HG03571 (cell line): ENCODE measurements at regions not wholly inside any gene's neighbourhood (a gene's known extent, or its start where the extent isn't known, plus 50 kb on each side); places are given as distances from the start of the nearest gene placed in this dataset.
A peak's percentile ranks its signal among the peaks of the same experiment; 100 is the strongest.
"Not testable (repeated sequence)": the region's sequence is repeated elsewhere in the genome, so short reads cannot be mapped to it uniquely, and the experiment has no call there.

Source experiments
- ATAC-seq: cut with Tn5 transposase; IDR thresholded peaks from one replicate; pipeline ENCODE4 v1.9.1; 2021; ENCODE audit not compliant: unreplicated experiment

DNA sequence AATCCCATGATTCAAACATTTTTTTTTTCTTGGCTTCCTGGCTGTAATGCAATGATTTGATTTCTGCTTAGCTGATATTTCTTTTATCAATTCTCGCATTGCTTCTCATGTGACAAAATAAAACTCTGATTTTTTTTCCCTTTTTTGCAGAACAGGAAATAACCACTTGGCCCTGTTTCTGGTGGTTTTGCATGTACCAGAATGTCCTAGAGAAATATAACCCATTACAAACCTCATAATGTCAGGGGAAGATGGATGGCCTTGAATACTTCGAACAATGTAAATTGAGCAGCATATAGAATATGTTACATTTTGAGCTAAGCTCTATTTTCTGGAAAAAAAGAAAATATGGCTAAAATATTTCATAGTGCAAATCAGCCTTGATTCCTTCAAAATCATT, 275.6 kb downstream of the RAP2B start:
- ATAC-seq = no peak

DNA sequence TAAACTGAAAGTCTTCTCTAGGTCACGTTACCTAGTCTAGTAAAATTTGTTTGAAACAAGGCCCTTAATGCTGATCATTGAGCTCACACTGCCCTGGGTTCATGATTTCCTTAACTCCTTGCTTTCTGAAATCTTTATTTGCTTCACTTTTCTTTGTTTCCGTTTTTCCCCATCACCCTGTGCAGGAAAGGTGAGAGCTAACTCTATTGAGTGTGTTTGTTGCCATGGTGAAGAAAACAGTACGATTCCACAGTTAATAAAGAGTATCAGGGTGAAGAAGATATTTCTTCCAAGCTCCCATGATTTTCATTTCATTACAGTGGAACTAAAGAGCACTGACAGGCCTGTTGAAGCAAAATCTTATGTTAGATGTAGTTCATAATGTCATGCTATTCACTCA, 276.2 kb downstream of the RAP2B start:
- ATAC-seq = no peak

DNA sequence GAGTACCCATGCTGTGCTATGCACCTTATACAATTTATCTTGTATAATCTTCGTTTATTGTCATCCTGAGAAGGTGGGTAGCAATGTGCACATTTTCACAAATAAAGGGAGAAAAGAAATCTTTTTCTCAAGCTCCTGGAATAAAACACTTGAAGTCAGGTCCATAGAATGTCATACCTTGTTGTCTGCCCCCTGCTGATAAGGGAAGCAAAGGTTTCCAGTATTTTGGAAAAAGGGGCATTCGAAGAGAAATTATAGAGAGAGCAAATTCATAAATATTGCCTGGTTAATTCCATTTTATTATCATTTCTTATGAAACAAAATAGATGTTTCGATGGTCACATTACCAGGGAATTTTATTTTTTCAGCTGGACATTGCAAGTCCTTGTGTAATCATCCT, 277.8 kb downstream of the RAP2B start:
- no peak for ATAC-seq

DNA sequence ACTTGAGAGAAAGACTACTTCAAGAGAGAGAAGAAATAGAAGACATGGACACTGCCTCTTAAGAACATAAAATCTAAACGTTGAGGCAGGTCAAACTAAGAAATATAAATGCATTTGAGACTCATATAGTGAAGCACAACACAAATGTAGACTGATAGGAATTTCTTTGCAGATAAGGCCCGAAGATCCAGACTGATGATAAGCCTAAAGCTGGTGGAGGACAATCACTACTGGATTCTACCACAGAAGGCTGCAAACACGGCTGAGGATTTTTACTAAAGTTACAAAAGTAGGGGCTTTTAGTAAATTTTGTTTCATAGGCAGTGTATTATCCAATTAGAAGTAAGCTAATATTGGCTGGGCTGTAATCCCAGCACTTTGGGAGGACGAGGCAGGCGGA, 278.3 kb downstream of the RAP2B start:
- ATAC-seq = no peak

DNA sequence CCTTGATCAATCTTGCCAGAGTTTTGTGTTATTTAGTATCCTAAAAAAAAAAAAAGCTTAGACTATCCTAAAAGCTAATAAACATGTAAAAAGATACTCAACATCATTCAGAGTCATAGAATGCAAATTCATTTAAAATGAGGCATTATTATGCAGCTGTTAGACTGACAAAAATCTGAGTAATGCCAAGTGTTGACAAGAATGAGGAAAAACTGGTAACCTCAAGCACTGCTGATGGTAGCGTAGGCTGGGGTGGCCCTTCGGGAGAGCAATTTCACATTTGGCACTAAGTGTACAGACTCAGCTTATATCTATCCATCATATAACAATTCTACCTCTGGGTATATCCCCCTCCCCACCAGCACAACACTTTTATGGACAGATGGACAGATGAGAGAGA, 280.4 kb downstream of the RAP2B start:
- no peak for ATAC-seq

DNA sequence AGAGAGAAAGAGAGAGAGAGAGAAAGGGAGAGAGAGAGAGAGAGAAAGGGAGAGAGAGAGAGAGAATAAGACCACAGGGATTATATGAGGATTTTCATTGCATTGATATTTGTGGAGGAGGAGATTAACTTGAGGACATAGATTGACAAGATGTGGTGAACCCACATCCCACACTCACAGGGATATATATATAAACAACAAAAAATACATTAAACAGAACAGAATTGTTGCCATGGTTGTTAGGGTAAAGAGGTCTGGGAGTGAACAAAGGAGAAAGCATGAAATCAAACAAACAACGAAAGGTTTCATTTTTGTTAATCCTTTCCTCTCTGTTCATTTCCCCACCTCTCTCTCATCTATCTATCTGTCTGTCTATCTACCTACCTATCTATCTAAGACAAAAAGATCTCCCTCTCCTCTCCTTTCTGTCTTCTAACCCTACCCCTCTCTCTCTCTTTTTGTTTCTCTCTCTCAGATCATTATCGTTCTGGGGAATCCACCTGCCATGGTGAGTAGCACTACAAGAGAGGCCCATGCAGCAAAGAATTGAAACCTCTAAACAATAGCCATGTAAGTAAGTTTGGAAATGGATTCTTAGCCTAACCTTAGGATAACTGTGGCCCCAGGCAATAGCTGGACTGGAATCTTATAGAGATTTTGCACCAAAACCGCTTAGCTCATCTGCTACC, 280.9 kb downstream of the RAP2B start:
- no peak for ATAC-seq

DNA sequence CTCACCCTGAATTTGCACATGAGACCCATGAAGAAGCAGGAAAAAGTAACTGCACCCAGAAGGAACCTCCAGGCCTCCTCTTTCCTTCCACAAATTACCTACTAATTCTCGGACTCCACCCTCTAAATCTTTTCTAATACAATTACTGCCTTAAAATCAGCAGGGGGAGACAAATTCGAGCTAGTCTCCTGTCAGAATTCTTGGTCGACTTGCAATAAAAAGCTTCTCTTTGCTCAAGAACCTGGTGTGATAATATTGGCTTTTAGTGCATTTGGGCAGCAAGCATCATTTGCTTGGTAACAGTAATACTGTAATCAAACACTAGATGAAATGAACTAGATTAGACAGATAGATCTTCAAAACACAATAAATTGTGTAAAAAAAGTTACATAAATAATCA, 281.9 kb downstream of the RAP2B start:
- no peak for ATAC-seq

DNA sequence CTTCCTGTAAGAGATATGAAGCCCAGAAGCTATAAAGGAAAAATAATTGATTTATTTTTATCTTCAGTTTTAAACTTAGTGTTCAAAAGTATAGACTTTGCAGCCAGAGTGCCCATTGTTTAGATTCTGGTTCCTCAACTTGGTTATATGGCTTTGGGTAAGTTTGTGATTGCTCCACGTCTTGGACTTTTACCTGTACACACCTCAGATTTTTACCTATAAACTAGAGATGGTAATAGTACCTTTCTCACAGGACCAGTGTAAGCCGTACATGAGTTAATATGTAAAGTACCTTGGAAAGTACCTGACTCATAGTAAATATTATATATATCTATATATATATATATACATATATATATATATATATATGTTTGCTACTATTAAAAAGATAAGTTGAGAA, 283.8 kb downstream of the RAP2B start:
- no peak for ATAC-seq

DNA sequence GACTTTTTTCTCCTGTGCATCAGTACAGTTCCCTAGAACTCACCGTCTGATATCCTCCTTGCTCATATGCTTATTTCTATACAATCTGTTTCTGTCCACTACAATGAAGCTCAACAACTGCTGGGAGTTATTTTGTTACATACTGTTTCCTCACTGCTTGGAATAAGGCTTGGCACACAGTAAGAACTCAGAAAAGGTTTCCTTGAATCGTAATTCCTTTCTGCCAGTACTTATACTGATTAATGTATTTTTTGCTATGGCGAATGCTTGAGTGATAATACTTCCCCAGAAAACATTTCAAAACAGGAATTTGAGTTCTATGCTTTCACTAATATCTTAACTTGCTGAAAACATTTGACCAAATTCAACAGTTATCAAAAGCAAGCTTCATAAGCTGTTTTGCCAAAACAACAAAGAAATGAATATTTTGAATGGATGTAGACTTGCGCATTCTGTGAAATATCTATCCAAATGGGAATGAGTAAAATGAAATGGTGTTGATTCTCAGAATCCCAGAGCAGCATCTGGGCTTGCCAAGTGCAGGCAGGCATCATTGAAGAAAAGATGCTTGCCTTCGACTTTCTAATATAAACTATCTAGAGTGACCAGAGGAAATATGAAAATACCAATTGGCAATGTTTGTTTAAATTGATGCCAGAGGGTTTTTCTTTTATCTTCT, 286.3 kb downstream of the RAP2B start:
- no peak for ATAC-seq

DNA sequence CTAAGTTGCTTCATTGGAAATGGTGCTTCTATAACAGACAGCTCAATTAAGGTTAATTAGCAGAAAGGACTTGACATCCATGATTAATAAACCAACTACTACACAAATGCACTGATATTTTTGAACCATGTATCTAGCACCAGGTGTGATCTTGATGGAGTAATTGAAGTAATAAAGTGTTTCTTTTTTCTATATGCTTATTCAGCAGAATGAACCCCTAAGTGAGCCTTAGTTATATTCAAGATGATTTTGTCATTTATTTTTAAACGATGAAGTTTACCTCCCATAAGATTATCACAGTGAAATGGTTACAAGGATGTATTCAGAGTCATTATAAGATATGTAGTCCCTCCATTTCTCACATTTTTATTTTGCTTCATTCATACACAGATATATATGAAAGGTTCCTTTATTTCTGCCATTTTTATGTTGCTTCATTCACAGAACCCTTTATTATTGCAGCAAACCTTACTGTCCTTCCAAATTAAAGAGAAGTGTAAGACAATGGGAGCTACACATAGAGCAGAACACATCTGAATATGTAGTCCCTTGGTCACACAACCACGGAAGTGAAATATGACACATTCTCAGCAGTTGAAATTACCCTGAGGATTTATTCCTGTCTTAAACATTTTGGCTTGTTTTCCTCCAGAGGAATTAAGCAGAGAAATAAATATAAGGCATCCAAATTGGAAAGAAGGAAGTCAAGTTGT, 295.0 kb downstream of the RAP2B start:
- no peak for ATAC-seq

DNA sequence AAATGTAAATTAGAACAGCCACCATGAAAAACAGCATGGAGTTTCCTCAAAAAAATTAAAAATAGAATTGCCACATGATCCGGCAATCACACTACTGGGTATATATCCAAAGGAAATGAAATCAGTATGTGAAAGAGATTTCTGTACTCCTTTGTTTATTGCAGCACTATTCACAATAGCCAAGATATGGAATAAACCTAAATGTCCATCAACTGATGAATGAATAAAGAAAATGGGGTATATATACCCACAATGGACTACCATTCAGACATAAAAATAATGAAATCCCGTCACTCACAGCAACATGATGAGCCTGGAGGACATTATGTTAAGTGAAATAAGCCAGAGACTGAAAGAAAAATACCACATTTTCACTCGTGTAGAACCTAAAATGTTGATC, 296.9 kb downstream of the RAP2B start:
- ATAC-seq = no peak

DNA sequence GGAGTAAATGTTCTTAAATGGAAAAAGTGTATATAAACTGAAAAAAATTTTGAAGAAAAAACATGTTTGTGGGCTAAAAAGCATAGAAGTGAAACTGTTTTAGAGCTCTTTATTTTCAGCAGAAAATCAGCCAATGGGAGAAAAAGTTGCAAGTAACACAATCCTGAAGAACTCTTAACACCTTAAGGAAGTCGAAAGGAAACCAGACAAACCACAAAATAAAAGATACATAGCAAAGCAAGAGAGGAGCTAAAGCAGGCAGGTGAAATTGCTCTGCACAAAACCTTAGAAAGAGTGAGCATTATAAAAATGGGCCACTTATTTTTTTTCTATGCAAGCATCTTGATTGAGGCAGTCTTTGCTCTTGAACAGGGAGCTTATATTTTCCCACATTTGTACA, 300.5 kb downstream of the RAP2B start:
- ATAC-seq = no peak

DNA sequence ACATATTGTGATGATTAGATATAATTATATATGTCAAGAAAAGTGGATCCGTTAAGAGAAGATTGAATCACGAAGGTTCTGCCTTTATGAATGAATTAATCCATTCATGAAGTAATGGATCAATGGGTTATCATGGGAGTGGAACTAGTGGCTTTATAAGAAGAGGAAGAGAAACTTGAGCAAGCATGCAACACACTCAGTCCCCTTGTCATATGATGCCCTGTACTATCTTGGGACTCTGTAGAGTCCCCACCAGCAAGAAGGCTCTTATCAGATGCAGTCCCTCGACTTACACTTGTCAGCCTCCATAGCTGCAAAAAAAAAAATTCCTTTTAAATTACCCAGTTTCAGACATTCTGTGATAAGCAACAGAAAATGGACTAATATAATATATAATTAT, 301.9 kb downstream of the RAP2B start:
- ATAC-seq = peak; percentile 89

DNA sequence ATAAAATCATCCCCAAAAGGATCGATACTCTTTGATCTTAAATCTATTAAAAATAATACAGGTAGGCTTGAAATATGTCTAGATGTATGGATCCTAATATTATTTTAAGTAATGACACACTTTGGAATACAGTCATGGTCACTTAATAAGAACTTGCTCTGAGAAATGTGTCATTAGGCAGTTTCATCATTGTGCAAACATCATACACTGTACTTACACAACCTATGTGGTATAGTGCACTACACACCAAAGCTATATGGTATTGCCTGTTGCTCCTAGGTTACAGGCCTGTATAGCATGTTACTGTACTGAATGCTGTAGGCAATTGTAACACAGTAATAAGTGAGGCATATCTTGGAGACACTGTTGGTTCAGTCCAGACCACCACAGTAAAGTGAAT, 307.1 kb downstream of the RAP2B start:
- ATAC-seq = no peak

DNA sequence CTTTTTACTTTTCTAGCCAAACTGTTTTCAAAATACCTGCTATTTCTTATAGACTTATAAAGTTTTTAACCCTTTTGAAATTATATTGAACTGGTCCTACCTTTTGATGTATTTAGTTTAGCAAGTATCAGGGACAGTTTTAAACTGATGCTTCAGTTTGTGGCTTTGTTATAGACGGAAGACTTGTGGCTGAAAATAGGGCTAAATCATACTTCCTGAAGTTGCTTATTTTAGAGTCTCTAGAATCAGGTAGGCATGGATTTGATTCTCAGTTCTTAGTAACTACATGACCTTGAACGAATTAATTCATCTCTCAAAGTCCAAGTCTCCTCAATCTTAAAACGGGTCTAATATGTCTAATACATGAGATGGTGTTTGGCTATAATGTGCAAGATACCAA, 322.8 kb downstream of the RAP2B start:
- no peak for ATAC-seq

DNA sequence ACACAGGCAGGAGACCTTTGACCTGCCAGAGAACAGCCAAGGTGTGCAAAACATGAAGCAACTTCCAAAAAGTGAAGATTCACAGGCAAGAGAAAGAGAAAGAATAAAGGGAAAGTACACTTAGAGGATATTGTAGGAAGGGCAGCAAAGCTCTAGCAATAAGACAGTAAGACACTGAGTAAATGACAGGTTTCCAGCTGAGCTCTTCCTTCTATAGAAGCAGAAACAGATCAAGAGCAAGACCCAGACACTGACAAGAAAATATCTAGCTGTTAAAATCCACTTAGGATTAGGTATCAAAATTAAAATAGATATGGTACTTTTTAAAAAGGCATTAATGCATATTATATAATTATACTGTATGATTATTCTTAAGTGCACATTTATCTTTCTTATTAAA, 333.4 kb downstream of the RAP2B start:
- no peak for ATAC-seq

DNA sequence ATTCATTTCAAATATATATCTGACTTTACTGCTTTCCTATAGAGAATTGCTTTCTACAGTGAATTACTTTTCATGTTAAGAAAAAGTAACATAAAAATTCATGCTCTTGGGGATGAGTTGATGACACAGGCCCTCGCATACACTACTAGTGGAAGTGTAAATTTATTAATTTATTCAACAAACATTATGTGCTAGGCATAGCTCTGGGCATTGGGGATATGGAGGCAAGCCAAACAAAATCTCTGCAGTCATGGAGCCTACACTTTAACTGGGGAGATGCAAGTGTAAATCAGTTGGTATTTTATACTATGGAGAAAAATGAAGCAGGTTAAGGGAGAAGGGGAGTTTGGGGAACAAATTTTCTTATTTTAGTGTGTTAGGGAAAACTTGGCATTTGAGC, 340.7 kb downstream of the RAP2B start:
- no peak for ATAC-seq

DNA sequence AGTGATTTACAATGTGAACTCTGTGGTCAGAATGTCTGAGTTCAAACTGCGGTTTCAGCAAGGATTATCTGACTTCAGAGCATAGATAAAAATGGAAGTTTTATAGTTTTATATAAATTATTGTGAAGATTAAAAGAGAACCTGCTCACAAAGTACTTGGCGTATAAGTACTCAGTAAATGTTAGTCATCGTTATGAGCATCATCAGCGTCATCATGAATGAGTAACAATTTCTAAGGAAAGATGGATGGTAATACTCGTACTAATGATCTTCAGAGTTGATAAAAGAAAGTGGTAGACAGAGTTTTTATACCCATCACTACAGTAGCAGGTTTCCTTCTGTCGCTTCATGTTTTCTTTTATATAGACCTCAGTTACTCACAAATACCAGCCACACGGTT, 341.8 kb downstream of the RAP2B start:
- no peak for ATAC-seq

DNA sequence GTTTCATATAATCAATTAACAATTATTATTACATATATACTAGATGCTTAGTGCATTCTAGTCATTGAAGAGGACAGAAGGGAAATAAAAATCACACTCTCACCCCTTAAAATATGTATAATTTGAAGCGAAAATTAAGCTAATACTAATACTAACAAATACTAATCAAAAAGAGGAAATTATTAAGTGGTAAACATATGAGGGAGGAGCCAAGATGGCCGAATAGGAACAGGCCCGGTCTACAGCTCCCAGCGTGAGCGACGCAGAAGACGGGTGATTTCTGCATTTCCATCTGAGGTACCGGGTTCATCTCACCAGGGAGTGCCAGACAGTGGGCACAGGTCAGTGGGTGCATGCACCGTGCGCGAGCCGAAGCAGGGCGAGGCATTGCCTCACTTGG, 344.2 kb downstream of the RAP2B start:
- not testable (repeated sequence) for ATAC-seq

DNA sequence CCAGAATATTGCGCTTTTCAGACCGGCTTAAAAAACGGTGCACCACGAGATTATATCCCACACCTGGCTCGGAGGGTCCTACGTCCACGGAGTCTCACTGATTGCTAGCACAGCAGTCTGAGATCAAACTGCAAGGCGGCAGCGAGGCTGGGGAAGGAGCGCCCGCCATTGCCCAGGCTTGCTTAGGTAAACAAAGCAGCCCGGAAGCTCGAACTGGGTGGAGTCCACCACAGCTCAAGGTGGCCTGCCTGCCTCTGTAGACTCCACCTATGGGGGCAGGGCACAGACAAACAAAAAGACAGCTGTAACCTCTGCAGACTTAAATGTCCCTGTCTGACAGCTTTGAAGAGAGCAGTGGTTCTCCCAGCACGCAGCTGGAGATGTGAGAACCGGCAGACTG, 344.7 kb downstream of the RAP2B start:
- not testable (repeated sequence) for ATAC-seq

DNA sequence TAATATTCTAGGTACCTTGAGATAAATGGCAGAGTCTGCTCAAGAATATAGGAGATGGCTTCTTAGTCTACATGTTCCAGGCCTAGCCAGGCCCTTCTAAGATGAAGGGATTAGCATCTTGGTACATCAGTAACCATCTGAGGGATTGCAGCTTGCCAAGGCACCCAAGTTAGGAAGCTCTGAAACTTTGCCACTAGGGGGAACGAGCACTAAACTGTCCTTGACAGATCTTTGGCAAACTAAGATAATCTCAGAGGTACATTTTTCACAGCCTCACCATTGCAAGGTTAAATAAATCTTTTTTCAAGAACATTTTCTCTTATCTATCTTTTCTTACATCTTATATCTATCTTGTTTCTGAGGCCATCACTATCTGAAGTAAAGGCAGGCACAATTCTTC, 351.2 kb downstream of the RAP2B start:
- ATAC-seq = no peak

DNA sequence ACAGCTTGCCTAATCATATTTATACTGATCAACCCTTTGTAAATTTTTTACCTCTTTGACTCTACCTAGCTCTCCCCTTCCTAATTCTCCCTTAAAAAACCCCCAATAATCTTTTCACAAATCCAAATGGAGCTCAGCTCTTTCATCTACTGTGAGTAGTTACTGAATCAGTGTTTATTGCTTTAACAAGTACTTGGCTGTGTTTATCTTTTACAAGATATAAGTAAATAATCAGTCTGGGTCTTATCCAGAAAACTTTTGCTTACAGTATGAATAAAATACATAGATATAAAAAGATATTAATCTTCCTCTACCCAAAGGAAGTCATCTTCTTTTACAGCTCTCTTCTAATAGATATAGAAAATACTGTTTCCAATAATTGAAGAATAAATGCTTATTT, 366.4 kb downstream of the RAP2B start:
- ATAC-seq = no peak
